ENCODE measurements at regions not wholly inside any gene's neighbourhood (a gene's known extent, or its start where the extent isn't known, plus 50 kb on each side); places are given as distances from the start of the nearest gene placed in this dataset.

DNA sequence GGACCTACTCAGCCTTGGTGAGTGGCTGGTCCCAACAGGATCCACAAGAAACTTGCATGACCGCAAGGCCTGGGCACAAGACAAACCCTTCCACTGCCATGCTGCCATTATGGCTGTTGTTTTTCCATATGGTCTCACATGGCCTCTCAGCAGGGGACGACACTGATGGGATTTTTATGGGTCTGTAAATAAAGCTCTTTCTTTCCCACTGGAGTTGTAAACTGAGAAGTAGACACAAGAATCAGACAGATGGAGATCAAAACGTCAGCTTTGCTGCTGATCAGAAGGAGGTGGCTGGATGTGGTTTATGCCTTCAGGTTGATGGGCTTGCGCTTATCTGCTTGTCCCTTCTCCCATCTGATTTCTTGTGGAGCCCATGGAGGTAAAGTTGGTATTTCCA lies 138.1 kb upstream of the KCNJ6 start:
- H3K4me3 ChIP-seq (ENCODE audit: low read depth, low read length): no peak overlapping the region
- TF ChIP-seq, protein P1, sequence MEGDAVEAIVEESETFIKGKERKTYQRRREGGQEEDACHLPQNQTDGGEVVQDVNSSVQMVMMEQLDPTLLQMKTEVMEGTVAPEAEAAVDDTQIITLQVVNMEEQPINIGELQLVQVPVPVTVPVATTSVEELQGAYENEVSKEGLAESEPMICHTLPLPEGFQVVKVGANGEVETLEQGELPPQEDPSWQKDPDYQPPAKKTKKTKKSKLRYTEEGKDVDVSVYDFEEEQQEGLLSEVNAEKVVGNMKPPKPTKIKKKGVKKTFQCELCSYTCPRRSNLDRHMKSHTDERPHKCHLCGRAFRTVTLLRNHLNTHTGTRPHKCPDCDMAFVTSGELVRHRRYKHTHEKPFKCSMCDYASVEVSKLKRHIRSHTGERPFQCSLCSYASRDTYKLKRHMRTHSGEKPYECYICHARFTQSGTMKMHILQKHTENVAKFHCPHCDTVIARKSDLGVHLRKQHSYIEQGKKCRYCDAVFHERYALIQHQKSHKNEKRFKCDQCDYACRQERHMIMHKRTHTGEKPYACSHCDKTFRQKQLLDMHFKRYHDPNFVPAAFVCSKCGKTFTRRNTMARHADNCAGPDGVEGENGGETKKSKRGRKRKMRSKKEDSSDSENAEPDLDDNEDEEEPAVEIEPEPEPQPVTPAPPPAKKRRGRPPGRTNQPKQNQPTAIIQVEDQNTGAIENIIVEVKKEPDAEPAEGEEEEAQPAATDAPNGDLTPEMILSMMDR (IDR thresholded peaks at IDR 0.05; ENCODE audit: low read depth, low read length): no peak
- in situ Hi-C loops (cut with HindIII; ENCODE audit: low sequenced_read_pairs): no loop called here
- DNase-seq (ENCODE audit: low read depth, low spot score): no peak

DNA sequence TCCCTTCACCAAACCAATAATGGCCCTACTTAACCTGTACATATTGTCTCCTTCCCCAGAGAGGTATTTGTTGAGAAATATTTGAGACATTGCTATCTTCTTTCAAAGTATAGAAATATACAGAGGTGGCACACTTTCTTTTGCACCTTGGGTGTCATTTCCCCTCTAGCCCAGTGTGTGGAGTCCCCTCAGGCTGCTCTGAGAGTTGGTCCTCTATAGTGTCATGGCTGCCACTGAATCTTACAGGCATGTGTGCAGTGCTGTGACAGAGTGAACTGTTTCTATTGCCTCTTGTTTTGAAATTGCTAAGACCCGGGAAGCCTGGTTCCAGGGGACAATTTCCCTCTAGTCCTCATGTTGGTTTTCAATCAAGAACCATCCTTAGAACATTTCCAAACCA lies 140.2 kb upstream of the KCNJ6 start:
- no peak for DNase-seq (ENCODE audit: low read depth, low spot score)
- no peak overlapping the region for H3K4me3 ChIP-seq (ENCODE audit: low read depth, low read length)
- TF ChIP-seq, protein P1 (IDR thresholded peaks at IDR 0.05; ENCODE audit: low read depth, low read length): no peak

DNA sequence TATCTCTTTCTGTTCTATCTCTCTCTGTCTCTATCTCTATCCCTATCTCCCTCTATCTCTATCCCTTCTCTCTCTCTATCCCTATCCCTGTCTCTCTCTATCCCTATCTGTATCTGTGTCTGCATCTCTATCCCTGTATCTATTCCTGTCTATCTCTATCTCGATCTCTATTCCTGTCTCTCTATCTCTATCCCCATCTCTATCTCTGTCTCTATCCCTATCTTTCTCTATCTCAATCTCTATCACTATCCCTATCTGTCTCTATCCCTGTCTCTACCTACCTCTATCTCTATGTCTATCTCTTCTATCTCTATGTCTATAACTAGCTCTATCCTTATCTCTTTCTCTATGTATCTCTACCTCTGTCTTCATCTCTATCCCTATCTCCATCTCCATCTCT lies 141.4 kb upstream of the KCNJ6 start:
- DNase-seq (ENCODE audit: low read depth, low spot score): no peak
- TF ChIP-seq, protein P1 (IDR thresholded peaks at IDR 0.05; ENCODE audit: low read depth, low read length): no peak
- no peak overlapping the region for H3K4me3 ChIP-seq (ENCODE audit: low read depth, low read length)
- in situ Hi-C loops (cut with HindIII; ENCODE audit: low sequenced_read_pairs): no loop called here

More for the DNA sequence above, 140.2 kb upstream of the KCNJ6 start:
- in situ Hi-C loops (cut with HindIII; ENCODE audit: low sequenced_read_pairs): no loop called here

DNA sequence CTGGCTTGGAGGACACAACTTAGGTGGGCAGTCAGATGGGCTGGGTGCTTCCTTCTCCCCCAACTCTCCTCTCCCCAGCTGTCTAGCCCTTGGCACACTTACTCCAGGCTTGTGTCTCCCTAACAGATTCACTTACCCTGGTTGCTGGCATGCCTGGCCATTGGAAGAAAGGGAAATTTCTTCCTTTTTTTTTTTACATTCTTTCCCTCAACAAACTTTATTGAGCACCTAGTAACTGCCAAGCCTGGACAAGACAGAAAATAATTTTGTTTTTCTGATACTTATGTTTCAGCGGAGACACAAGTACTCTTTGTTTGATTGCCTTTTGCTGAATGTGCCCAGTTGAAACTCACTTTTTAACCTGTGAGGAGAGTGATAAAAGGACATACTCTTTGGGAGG lies 144.3 kb upstream of the KCNJ6 start:
- TF ChIP-seq, protein P1 (IDR thresholded peaks at IDR 0.05; ENCODE audit: low read depth, low read length): no peak
- in situ Hi-C loops (cut with HindIII; ENCODE audit: low sequenced_read_pairs): no loop called here
- DNase-seq (ENCODE audit: low read depth, low spot score): no peak
- no peak overlapping the region for H3K4me3 ChIP-seq (ENCODE audit: low read depth, low read length)

DNA sequence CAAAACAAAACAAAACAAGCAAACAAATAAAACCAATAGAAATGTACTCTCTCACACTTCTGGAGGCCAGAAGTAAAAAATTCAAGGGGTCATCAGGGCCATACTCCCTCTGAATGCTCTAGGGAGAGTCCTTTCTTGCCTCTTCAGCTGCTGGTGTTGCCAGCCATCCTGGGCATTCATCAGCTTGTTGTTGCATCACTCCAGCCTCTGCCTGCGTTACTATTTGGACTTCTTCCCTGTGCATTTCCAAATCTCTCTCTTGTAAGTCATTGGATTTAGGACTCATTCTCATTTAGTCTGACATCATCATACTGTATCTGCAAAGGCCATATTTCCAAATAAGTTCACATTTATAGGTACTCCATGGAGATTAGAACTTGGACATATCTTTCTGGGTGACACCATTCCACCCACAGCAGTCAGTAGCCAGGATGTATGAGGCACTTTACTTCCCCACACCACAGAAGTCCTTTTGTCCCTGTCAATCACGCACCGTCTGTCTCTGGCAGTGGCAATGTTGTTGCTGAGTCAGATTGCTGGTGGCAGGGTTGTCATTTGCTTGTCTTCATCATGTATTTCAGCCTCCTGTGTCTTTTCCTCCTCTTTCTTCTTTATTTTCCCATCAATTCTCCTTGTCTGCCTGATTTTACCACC lies 151.0 kb upstream of the KCNJ6 start:
- in situ Hi-C loops (cut with HindIII; ENCODE audit: low sequenced_read_pairs): no loop called here
- no peak for DNase-seq (ENCODE audit: low read depth, low spot score)

DNA sequence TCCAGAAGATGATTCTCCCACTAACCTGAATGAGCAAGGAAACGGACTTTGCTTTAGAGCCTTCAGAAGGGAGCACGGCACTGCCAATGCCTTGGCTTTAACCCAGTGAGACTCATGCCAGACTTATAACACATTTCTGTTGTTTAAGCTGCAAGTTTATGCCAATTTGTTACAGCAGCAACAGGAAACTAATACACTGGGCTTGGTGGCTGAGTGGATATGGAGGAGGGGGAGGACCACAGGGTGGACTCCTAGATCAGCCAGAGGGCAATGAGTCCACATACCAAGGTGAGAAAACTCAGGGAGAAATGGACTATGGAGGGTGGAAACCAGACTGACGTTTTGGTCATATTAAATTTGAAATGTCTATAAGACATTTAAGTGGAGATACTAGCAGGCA lies 156.2 kb upstream of the KCNJ6 start:
- TF ChIP-seq, protein P1 (IDR thresholded peaks at IDR 0.05; ENCODE audit: low read depth, low read length): no peak
- no peak overlapping the region for H3K4me3 ChIP-seq (ENCODE audit: low read depth, low read length)
- in situ Hi-C loops (cut with HindIII; ENCODE audit: low sequenced_read_pairs): no loop called here
- DNase-seq (ENCODE audit: low read depth, low spot score): no peak

More for the DNA sequence above, 151.0 kb upstream of the KCNJ6 start:
- no peak overlapping the region for H3K4me3 ChIP-seq (ENCODE audit: low read depth, low read length)
- TF ChIP-seq, protein P1 (IDR thresholded peaks at IDR 0.05; ENCODE audit: low read depth, low read length): no peak

Data from astrocyte of the spinal cord (primary cell).